Neural progenitor cell (in vitro differentiated cells): ENCODE measurements at regions not wholly inside any gene's neighbourhood (a gene's known extent, or its start where the extent isn't known, plus 50 kb on each side); places are given as distances from the start of the nearest gene placed in this dataset.

Experiments
- DNase-seq: peaks from one replicate; pipeline ENCODE4 v3.0.0-alpha.2; 2016; ENCODE audit warnings: low spot score
- H2AFZ ChIP-seq: fragments of 200-600 bp; sonication (generic); replicated peaks from 2 replicates; pipeline ENCODE4 v1.6.1; 2016; ENCODE audit warnings: antibody characterized with exemption
- H3F3A ChIP-seq: fragments of 200-600 bp; sonication (generic); 2 replicates; pipeline ENCODE4 v1.6.1; 2016; ENCODE audit warnings: antibody characterized with exemption, low read depth
- H3K27ac ChIP-seq: fragments of 200-600 bp; sonication (generic); 2 replicates; pipeline ENCODE4 v1.5.1; 2016; ENCODE audit warnings: mild to moderate bottlenecking
- H3K27me3 ChIP-seq: fragments of 200-600 bp; sonication (generic); 2 replicates; pipeline ENCODE4 v1.6.1; 2016; ENCODE audit warnings: mild to moderate bottlenecking, moderate library complexity
- H3K36me3 ChIP-seq: fragments of 200-600 bp; sonication (generic); 2 replicates; pipeline ENCODE4 v1.5.1; 2016
- H3K4me1 ChIP-seq: fragments of 200-600 bp; sonication (generic); 2 replicates; pipeline ENCODE4 v1.6.1; 2016; ENCODE audit warnings: mixed run types
- H3K4me2 ChIP-seq: fragments of 200-600 bp; sonication (generic); 2 replicates; pipeline ENCODE4 v1.6.1; 2016
- H3K4me3 ChIP-seq: fragments of 200-600 bp; sonication (generic); 2 replicates; pipeline ENCODE4 v1.5.1; 2016
- H3K79me2 ChIP-seq: fragments of 200-600 bp; sonication (generic); 2 replicates; pipeline ENCODE4 v1.6.1; 2016; ENCODE audit warnings: low read depth
- H3K9ac ChIP-seq: fragments of 200-600 bp; sonication (generic); 2 replicates; pipeline ENCODE4 v1.6.1; 2016
- H3K9me3 ChIP-seq: fragments of 200-600 bp; sonication (generic); 2 replicates; pipeline ENCODE4 v1.5.1; 2016; ENCODE audit warnings: low read depth
- H4K20me1 ChIP-seq: fragments of 200-600 bp; sonication (generic); 2 replicates; pipeline ENCODE4 v1.6.1; 2016; ENCODE audit warnings: low read depth
- H3K27ac Mint-ChIP-seq: 3 replicates; pipeline ENCODE4 v1.8.0; 2021; ENCODE audit warnings: mixed read lengths
- H3K27me3 Mint-ChIP-seq: 2 replicates; pipeline ENCODE4 v1.8.0; 2022; ENCODE audit warnings: low read depth, mild to moderate bottlenecking, inconsistent platforms, moderate library complexity, mixed read lengths; ENCODE audit not compliant: insufficient read depth
- H3K36me3 Mint-ChIP-seq: 3 replicates; pipeline ENCODE4 v1.8.0; 2021; ENCODE audit warnings: mixed read lengths
- H3K4me1 Mint-ChIP-seq: 3 replicates; pipeline ENCODE4 v1.8.0; 2021; ENCODE audit warnings: mixed read lengths
- H3K4me3 Mint-ChIP-seq: 3 replicates; pipeline ENCODE4 v1.8.0; 2021; ENCODE audit warnings: mild to moderate bottlenecking, moderate library complexity, mixed read lengths
- H3K9me3 Mint-ChIP-seq: 3 replicates; pipeline ENCODE4 v1.8.0; 2020; ENCODE audit warnings: mixed read lengths
- EZH2 ChIP-seq: fragments of 200-600 bp; sonication (generic); IDR thresholded peaks from 2 replicates; pipeline ENCODE4 v1.6.1; 2017; ENCODE audit warnings: antibody characterized with exemption, mild to moderate bottlenecking, moderate library complexity
- EZH2phosphoT487 ChIP-seq: fragments of 200-600 bp; sonication (generic); IDR thresholded peaks from 2 replicates; pipeline ENCODE4 v1.6.1; 2017; ENCODE audit warnings: antibody characterized with exemption
- TF ChIP-seq, protein P1 (sequence below): fragments of 200-600 bp; sonication (generic); IDR thresholded peaks from 2 replicates; pipeline ENCODE4 v1.5.1; 2017; ENCODE audit warnings: antibody characterized with exemption, mild to moderate bottlenecking

GRCh38 chr2:82395531-82395930 lies 2063.5 kb downstream of the SUCLG1 start:
- Histone ChIP-seq H3K9ac (no peak overlapping the region), H2AFZ (peak overlapping the region; percentile 78), H3K4me2 (no peak overlapping the region), H3K27ac (no peak overlapping the region), H3K79me2 (no peaks in the 10 kb centered on the region), H3K36me3 (no peaks in the 10 kb centered on the region), H3K27me3 (no peaks in the 10 kb centered on the region), H3K9me3 (no peaks in the 10 kb centered on the region), H3F3A (no peaks in the 10 kb centered on the region), H4K20me1 (no peaks in the 10 kb centered on the region), H3K4me1 (no peaks in the 10 kb centered on the region), H3K4me3 (no peak overlapping the region)
- Mint-ChIP-seq H3K27me3 (peaks cover 3% of the 10 kb centered on the region), H3K36me3 (no peaks in the 10 kb centered on the region), H3K27ac (no peak overlapping the region), H3K4me3 (no peak overlapping the region), H3K9me3 (no peaks in the 10 kb centered on the region), H3K4me1 (no peaks in the 10 kb centered on the region)
- DNase-seq = peak; percentile 4
- TF ChIP-seq, protein P1, sequence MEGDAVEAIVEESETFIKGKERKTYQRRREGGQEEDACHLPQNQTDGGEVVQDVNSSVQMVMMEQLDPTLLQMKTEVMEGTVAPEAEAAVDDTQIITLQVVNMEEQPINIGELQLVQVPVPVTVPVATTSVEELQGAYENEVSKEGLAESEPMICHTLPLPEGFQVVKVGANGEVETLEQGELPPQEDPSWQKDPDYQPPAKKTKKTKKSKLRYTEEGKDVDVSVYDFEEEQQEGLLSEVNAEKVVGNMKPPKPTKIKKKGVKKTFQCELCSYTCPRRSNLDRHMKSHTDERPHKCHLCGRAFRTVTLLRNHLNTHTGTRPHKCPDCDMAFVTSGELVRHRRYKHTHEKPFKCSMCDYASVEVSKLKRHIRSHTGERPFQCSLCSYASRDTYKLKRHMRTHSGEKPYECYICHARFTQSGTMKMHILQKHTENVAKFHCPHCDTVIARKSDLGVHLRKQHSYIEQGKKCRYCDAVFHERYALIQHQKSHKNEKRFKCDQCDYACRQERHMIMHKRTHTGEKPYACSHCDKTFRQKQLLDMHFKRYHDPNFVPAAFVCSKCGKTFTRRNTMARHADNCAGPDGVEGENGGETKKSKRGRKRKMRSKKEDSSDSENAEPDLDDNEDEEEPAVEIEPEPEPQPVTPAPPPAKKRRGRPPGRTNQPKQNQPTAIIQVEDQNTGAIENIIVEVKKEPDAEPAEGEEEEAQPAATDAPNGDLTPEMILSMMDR = no peak

DNA sequence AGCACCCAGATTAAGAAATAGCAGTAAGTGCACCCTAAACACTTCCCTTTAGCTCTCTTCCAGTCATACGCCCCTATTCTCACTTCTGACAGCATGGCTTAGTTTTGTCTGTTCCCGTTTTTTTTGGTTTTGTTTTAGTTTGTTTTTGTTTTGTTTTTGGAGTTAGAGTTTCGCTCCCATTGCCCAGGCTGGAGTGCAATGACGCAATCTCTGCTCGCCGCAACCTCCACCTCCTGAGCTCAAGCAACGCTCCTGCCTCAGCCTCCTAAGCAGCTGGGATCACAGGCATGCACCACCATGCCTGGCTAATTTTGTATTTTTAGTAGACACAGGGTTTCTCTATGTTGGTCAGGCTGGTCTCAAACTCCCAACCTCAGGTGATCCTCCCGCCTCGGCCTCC lies 2067.7 kb downstream of the SUCLG1 start:
- no peaks in the 10 kb centered on the region for H3K4me1 Mint-ChIP-seq
- DNase-seq = no peak
- Histone ChIP-seq H3F3A (no peaks in the 10 kb centered on the region), H3K4me1 (no peaks in the 10 kb centered on the region), H3K79me2 (no peaks in the 10 kb centered on the region), H2AFZ (no peak overlapping the region), H3K27ac (no peak overlapping the region), H3K27me3 (no peaks in the 10 kb centered on the region), H3K9me3 (no peaks in the 10 kb centered on the region), H3K4me2 (no peak overlapping the region), H3K4me3 (no peak overlapping the region), H3K36me3 (no peaks in the 10 kb centered on the region), H3K9ac (no peak overlapping the region), H4K20me1 (no peaks in the 10 kb centered on the region)
- no peaks in the 10 kb centered on the region for H3K36me3 Mint-ChIP-seq
- H3K27me3 Mint-ChIP-seq = no peaks in the 10 kb centered on the region
- H3K4me3 Mint-ChIP-seq = no peak overlapping the region
- H3K9me3 Mint-ChIP-seq = no peaks in the 10 kb centered on the region
- TF ChIP-seq, protein P1 = no peak
- TF ChIP-seq EZH2phosphoT487 (no peak), EZH2 (no peak)
- no peak overlapping the region for H3K27ac Mint-ChIP-seq

GRCh38 chr2:82355622-82356021 lies 2051.1 kb upstream of the LRRTM1 start:
- TF ChIP-seq EZH2 = no peak
- TF ChIP-seq EZH2phosphoT487 = no peak
- TF ChIP-seq, protein P1 = no peak
- no peak overlapping the region for H3K4me3 ChIP-seq
- H3K9me3 ChIP-seq = no peaks in the 10 kb centered on the region
- H3K36me3 Mint-ChIP-seq = no peaks in the 10 kb centered on the region
- no peak overlapping the region for H3K4me2 ChIP-seq
- H3K4me3 Mint-ChIP-seq = no peak overlapping the region
- no peaks in the 10 kb centered on the region for H3K36me3 ChIP-seq
- no peak overlapping the region for H3K27ac ChIP-seq
- H3K79me2 ChIP-seq = no peaks in the 10 kb centered on the region
- no peaks in the 10 kb centered on the region for H3K4me1 ChIP-seq
- no peaks in the 10 kb centered on the region for H3K4me1 Mint-ChIP-seq
- no peaks in the 10 kb centered on the region for H3K27me3 ChIP-seq
- H4K20me1 ChIP-seq = no peaks in the 10 kb centered on the region
- no peak for DNase-seq
- no peaks in the 10 kb centered on the region for H3K27me3 Mint-ChIP-seq
- peaks cover 3% of the 10 kb centered on the region for H3K9me3 Mint-ChIP-seq
- no peak overlapping the region for H3K9ac ChIP-seq
- H3F3A ChIP-seq = no peaks in the 10 kb centered on the region
- no peak overlapping the region for H2AFZ ChIP-seq
- H3K27ac Mint-ChIP-seq = no peak overlapping the region

- Histone ChIP-seq H3K9ac (no peak overlapping the region), H3K79me2 (no peaks in the 10 kb centered on the region), H3K4me1 (no peaks in the 10 kb centered on the region), H3K27me3 (no peaks in the 10 kb centered on the region), H3K9me3 (no peaks in the 10 kb centered on the region), H3F3A (no peaks in the 10 kb centered on the region), H2AFZ (no peak overlapping the region), H3K4me2 (no peak overlapping the region), H3K27ac (no peak overlapping the region), H3K4me3 (no peak overlapping the region), H4K20me1 (no peaks in the 10 kb centered on the region), H3K36me3 (no peaks in the 10 kb centered on the region)
- Mint-ChIP-seq H3K27ac (no peak overlapping the region), H3K27me3 (no peaks in the 10 kb centered on the region), H3K36me3 (no peaks in the 10 kb centered on the region), H3K4me3 (no peak overlapping the region), H3K4me1 (no peaks in the 10 kb centered on the region), H3K9me3 (no peaks in the 10 kb centered on the region)
- DNase-seq = no peak
- TF ChIP-seq EZH2phosphoT487 (no peak), EZH2 (no peak)
- TF ChIP-seq, protein P1 = no peak
These were observed 2041.4 kb upstream of the LRRTM1 start for GRCh38 chr2:82345910-82346309.
